Activated CD4-positive, CD25-positive, alpha-beta regulatory T cell treated with anti-CD3 and anti-CD28 coated beads, Interleukin-2, amount 50 U/mL, for 72 hours (primary cell): ENCODE measurements at regions not wholly inside any gene's neighbourhood (a gene's known extent, or its start where the extent isn't known, plus 50 kb on each side); places are given as distances from the start of the nearest gene placed in this dataset.

Experiments used
- DNase-seq: peaks from one replicate; pipeline ENCODE4 v3.0.0; 2021

DNA sequence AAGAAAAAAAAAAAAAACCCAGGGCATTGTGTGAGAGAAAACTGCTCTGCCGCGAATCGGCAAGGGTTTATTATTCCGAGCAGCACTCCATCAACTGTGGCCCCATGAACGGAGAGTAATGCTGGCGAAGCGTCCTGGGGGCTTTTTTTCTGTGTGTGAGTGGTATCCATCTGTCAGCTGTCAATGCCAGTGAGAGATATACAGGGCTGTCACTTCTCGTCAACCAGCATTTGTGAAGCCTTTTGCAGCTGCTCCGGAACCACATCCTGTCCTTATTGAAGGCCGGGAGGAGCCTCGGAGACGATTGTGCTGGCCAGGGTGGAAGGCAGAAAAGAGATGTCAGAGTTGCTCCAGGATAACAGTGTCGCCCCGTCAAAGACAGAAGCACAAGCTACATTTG lies 356.9 kb upstream of the SMIM21 start:
- no peak for DNase-seq

DNA sequence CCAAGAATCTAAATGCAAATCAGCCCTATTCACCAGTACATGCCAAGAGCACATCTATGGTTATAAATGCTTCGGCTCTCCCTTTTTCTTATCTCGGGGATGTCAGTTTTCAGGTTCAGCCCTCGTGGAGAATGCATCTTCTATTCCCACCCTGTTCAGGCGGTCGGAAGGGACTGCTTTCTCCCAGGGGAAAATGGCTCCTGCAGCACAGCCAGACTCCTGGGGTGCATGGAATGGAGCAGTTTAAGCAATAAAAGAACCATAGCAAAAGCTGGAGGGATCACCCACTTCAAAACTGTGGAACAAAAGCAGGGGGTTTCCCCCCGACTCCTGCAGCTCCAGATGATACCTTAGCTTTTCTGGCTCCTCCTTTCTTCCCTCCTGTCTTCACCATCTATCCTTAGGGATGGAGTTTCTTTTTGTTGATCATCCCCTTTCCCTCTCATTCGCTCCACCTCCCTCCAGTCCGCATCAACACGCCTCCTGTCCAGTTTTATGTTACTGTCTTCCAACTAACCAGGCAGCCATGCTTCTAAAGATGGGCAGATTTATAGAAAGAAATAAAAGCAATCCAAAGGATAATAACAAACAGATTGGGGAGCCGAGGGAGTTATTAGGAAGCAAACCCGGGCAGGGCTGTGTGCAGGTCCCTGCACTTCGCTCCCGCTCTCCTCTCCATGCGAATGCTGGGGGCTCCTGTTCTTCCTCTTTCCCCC lies 356.2 kb upstream of the SMIM21 start:
- no peak for DNase-seq

DNA sequence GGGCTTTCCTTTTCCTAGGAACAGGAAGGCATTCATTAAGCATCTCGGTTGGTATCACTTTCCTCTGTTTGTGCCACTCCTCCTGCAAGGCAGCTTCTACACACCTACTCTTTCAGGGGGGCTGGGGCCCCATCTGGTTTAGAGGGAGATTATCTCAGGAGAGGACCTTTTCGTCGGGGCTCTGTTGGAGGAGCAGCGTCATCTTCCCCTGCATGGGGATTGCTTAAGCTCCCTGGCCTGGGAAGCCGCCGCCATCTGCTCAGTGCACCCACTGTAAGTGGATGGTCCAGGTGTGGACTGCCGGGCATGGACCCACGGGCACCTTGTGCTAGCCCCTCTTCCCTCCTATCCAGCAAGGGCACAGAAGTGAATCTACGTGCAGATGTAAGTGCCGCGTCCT lies 355.3 kb upstream of the SMIM21 start:
- DNase-seq: no peak

DNA sequence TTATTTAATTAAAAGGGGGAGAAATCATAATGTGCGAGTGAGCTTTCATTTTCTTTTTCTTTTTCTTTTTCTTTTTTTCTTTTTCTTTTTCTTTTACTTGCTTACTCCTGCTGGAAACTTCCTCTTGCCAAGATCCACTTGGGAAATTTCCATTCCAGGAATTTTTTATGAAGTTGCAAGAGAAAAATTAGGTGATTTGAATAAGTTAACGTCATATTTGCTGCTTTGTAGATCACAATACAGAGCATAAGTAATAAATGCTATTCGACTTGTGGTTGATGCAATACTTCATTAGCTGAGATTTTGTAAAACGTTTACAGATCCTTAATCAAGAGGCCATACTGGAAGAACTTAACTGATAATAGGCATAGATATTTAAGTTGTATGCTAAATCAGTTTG lies 354.7 kb upstream of the SMIM21 start:
- DNase-seq: no peak

DNA sequence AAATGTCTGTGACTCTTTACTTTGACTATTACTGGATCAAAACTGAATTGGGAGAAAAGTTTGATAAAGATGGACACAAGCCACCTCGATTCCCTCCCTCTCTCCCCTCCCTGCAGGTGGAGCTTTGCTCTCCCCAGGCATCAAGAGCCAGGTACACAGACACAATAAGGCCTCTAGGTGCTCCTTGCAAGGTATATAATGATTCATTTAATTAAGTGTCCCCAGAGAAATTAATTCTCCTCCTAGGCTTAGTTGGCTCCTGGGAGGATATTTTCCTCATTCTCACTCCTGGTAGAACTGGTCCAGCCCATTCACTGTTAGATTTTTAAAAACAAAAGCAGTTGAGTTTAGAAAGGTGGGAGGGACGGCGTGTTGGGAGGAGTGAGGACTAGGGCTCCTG lies 352.4 kb upstream of the SMIM21 start:
- no peak for DNase-seq

DNA sequence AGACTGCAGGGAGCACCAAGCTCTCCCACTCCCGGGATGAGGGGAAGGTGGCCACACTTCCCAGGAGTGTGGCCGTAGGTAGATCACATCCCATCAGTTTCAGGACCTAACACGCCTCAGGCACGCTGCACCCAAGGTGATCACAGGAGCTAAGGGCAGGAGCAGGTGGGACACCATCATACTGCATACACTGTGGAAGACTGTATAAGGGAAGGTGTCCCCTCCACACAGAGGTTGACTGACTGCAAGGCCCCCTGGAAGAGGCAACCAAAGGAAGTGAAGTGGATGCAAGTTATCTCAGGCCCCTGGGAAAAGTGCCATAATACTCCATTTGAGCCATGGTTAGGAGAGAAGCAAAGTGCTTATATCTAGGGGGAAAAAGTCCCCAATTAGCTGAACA lies 351.9 kb upstream of the SMIM21 start:
- no peak for DNase-seq

DNA sequence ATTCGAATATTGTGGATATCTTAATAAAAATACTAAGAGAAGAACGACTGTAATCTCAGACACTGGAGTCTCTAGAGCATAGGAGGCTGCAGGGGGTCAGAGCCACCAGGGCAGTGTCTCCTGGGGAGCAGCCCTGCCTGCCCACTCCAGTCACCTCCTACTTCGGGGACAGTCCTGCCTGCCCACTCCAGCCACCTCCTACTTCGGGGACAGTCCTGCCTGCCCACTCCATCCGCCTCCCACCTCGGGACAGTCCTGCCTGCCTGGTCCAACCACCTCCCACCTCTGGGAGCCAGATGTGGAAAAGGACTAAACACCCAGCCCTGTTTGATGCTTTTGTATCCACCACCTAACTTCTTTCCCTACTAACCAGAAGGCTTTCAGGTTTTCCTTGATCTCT lies 350.1 kb upstream of the SMIM21 start:
- no peak for DNase-seq

DNA sequence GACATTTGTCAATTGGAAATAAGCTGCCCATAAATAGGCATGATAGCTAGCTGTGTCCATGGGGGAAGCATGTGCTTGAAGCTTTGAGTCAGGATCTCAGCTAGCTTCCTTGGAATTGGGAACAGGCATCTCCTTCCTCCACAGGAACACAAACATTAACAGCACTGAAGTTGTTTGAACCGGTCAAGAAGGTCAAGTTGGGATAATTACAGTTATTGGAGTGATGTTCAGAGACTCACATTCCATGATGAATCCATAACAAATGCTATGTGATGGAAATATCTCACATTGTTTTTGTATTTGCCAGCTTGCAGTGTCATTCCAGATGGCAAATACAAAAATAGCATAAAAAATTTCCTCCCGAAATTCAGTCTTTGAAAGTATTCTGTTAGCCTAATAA lies 347.6 kb upstream of the SMIM21 start:
- DNase-seq: no peak

DNA sequence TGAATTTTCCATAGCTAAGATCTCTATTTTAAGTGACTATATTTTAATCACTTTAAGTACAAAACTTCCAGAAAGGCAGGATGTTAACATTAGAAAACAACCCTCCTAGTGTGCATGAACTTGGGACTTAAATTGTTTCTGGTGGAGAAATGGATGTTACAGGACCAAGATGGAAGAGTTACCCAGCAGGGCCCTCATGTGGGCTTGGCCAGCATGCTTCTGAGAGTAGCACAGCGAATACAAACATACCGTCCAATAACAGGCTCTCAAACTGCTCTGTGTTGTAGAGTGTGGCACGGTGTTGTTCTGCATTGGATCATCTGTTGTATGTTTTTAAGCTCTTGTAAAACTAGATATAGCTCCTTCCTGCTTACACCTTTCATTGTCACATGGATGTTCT lies 346.1 kb upstream of the SMIM21 start:
- no peak for DNase-seq

DNA sequence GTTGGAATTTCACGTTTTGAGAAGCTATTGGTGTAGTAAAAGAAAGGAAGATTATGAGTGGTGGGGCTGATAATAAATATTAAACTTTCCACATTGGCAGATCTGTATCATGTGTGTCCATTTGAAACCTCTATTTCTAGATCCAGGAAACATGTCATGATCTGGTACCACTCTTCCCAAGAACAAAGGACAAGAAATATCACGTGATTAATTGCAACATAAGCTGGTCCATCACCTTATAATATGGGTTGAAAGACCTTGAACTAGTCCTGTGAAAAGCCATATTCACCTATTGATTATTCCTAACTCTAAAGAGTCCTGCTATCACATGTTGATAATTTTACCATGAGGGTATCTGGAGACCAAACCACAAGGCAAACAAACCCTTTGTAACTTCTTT lies 335.3 kb upstream of the SMIM21 start:
- DNase-seq: no peak

DNA sequence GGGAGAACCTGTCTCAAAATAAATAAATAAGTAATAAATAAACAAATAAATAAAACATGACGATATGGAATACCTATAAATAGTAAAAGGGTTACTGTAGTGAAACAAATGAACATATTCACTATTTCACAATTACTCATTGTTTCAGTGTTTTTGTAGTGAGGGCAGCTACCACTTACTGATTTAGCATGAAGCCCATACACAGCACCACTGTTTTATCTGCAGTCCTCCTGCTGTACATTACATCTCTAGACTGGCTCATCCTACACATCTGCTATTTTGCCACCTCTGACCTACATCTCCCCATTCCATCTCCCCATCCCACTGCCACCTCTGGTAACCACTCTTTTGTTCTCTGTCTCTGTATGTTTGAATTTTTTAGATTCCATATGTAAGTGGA lies 332.7 kb upstream of the SMIM21 start:
- no peak for DNase-seq

DNA sequence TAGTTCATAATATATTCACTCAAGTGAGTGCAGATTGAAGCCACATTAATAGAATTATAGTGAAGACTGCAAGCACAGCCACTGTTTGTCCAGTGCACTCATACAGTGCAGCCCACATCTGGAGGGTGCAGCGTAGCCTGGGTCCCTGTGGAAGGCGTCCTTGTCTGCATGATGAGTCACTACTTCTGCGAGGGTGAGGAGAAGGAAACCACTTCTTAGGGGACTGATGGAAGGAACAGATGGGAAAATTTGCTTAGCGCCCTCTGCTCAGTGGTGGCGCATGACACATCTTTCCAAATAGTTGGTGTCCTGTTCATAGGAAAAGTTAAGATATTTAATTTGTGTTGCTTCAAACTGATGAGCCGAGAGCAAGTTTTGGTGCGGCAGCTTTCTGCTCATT lies 330.4 kb upstream of the SMIM21 start:
- DNase-seq: no peak

DNA sequence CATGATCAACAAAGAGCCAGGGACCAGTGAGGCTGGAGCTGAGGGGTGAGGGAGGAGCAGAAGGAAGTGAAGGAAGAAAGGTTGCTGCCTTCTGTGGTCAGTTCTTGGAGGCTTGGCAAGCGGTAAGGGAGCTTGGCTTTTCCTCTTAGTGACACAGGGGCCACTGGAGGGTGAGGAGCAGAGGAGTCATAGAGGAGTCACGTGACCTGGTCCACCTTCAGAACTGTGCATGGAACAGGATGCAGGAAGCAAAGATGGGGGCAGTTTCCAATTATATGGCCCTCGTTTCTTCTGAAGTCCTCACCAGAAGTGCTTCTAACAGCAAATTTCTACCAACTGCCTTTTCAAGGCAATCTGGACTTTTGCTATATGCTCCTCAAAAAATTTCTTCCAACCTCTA lies 326.9 kb upstream of the SMIM21 start:
- DNase-seq: no peak

DNA sequence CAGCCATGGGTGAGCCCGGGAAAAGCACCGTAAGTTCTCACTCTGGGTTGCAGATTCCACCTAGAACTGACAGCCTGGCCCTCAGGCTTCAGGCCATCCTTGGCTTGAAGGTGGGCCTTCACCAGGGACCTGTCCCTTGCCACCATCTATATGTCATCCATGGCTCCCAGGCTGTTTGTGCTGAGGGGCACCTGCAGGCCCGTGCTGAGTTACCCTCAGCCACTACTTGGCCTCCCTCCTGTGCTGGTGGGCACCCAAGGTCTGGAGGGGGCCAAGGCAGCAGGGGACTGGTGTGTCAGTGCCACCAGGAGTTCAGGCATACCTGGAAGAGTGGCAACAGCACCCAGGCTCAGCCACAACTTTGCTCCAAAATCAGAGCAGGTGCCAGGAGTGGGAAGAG lies 326.2 kb upstream of the SMIM21 start:
- DNase-seq: no peak

DNA sequence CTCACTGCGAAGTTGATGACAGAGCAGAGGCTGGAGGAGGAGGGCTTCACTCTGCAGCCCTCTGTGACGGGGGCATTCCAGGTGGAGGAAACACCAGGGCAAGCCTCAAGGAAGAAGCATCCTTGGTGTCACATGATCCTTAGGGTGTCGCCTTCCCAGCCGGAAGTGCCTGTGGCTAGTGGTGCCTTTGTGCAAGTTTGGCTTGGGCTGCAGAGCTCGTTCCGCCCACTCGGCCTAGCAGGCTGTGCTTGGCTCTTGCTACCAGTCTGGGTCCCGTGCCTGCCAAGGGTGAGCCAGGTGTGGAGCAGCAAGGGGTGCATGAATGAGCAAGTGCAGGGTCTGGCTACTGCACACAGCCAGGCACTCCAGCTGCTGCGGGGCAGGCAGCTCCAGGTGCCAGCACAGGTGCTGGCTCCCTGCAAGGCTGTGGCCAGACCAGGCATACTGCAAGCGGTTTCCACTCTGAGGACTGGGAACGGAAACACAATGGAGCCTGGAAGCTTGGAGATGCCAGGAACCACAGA lies 325.3 kb upstream of the SMIM21 start:
- no peak for DNase-seq

DNA sequence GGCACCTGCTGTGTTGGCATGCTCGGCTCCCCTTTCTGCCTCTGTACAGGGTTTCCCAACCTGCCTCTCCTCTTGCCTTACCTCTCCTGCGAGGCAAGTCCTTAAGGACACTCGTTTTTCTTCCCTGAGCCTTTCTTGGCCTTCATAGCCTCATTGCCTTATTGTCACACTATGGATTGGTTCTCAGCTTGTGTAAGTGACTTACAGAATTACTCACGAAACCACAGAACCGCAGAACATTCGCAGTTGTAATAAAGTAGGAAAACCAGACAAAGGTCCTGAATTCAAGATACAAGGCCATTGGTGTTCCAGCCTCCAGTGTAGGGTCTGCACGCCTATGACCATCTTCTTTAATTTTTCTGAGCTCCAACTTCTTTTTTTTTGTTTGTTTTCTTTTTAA lies 317.6 kb upstream of the SMIM21 start:
- DNase-seq: no peak

DNA sequence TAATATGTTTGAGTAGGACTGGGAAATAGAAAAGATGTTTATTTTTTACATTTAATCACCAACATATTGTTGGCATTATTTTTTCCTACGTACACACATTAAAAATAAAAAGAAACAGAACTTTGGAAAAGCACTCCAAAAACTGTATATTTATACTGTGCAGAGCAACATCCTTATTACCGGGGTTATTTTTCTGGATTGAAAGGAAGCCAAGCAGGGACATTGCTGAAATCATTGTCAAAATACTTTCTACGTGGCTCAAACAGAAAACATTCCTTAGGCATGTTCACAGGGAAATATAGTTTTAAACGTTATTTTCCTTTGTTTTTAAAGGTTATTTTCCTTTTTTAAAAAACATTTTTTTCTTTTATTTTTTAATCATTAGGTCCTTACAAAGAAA lies 315.0 kb upstream of the SMIM21 start:
- no peak for DNase-seq

DNA sequence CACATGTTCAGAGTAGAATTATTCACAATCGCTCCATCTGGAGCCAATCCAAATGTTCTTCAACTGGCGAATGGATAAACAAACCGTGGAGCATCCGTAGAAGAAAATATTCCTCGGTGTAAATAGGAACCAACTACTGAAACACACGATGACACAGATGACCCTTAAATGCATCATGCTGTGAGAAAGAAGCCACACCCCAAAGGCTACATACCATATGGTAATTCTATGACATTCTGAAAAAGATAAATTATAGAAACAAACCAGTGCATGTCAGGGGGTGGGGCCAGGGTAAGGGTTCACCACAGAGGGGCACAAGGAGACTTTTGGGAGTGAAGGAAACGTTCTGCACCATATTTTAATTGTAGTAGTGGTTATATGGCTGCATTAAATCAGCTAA lies 312.2 kb upstream of the SMIM21 start:
- DNase-seq: no peak

DNA sequence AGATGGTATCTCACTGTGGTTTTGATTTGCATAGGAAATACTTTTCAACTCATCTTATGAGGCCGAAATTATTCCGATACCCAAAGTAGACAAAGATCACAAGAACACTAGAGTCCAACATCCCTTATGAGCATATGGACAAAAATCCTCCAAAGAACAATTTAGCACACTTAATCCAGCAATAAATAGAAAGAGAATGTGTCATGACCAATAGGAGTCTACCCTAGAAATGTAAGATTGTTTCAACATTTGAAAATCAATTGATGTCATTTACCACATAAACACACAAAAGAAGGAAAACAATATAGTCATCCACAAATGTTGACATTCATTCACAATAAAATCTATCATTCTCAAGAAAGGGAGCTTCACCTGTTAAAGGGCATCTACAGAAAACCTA lies 307.8 kb upstream of the SMIM21 start:
- DNase-seq: no peak

DNA sequence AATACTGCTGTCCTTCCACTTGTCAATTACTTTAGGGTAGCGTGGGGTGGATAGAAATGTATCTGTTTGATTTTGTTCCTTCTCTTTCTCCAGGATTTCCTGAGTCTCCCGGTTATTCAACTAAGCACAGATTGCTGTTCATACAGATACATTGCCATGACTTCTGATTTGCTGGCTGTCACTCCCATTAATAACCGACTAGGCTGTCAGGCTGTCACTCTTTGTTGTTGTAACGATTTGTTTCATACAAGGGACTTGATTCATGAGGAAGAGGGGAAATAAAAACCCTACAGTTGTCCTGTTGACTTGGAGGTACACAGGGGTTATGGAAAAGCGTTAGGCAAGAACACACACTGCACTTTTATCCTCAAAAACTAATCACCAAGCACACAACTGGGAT lies 302.7 kb upstream of the SMIM21 start:
- no peak for DNase-seq

DNA sequence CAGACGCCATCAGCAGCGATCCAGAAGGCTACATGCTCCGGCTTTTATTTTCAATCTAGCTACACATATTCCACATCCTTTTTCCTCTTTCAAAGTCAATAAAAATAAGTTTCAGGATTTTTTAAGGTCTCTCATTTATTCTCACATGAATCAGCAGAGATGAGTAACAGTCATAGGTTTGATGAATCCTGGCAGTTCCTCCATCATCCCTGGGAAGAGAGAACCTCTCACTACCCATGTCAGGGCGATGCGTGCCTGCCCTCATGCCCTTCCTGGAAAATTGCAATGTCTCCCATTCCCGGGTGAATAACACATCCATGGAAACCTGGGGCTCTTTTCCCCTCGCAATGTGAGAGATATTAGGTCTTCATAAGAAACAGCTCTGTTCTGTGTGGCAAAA lies 301.1 kb upstream of the SMIM21 start:
- no peak for DNase-seq

DNA sequence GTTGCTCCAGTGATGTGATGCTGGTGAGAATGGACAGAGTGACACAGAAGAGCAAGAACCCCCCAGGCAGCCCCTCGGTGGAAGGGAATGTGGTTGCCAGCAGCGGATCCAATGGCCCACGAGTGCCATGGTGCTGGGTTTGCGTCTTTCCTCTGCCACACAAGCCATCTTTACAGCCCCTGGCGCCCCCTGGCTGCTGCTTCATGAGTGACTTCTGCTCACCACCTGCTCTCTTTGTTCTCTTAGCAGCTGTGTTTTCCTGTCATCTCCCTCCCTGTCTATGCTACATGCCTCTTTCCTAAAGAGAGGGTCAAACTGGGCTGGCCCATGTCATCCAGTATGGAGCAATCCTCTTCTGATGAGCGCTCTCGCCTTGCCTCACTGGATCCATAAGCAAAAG lies 300.0 kb upstream of the SMIM21 start:
- peak; percentile 32 for DNase-seq

DNA sequence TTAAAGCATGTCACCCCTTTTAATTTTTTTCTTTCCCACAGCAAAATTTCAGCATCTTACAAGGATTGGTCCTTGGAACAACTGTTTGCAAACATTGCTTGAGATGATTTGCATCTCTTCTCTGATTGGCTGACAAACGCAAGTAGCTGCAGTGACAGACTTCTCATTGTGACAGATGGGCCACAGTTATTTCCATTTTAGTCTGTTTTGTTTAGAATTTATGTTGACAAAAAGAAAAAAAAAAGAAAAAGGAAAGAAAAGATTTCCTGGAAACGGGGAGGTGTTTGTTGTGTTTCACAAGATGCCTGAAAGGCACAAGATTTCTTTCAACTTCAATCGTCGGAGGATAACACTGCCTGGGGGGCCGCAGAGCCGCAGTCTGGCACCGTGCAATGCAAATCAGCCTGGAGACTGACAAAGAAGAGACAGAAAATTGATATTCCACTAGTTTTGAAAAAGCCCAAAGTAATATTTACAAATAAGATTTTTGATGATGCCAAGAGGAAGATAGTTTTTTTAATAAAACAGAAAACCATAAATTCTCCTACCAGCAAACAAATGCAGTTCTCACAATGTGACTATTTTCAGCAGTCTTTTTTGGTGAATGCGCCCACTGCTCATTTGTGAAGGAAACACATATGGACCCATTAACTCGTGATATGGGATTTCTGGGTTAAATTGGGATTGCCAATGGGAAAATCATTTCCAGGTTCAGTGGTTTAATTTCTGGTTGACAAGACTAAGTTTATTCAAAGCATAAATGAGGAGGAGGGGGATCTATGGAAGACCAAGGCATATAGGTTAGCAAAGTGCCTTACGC lies 296.2 kb upstream of the SMIM21 start:
- no peak for DNase-seq

DNA sequence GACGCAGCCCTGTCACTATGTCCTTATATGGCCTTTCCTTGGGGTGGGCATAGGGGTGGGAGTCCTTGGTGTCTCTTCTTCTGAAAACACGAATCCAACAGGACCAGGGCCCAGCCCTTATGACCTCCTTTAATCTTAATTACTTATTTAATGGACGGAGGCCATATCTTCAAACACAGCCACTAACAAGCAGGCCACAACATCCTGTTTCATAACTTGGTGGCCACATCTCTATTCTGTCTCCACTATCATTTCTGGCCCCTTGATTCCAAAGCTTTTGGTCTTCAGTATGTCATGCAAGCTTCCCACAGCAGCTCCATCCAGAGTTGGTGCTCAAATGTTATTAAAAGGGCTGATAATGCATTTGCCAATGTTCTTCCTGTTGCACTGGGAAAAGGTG lies 287.3 kb upstream of the SMIM21 start:
- DNase-seq: no peak
